HG03025 (cell line): ENCODE measurements at regions not wholly inside any gene's neighbourhood (a gene's known extent, or its start where the extent isn't known, plus 50 kb on each side); places are given as distances from the start of the nearest gene placed in this dataset.

ENCODE experiments used
- ATAC-seq: cut with Tn5 transposase; IDR thresholded peaks from one replicate; pipeline ENCODE4 v1.9.1; 2021; ENCODE audit warnings: mild to moderate bottlenecking, moderate library complexity; ENCODE audit not compliant: unreplicated experiment, low FRiP score

- no peak for ATAC-seq
Measured at GRCh38 chr5:11997942-11998341, 93.7 kb upstream of the CTNND2 start.

GRCh38 chr5:11992518-11992917, 88.3 kb upstream of the CTNND2 start:
- ATAC-seq = no peak

GRCh38 chr5:11985993-11986392, 81.7 kb upstream of the CTNND2 start:
- no peak for ATAC-seq

- ATAC-seq = no peak
Measured at GRCh38 chr5:11984196-11984595, 80.0 kb upstream of the CTNND2 start.

GRCh38 chr5:11981986-11982385, 77.7 kb upstream of the CTNND2 start:
- no peak for ATAC-seq

GRCh38 chr5:11977904-11978303, 73.7 kb upstream of the CTNND2 start:
- no peak for ATAC-seq

- no peak for ATAC-seq
Measured at GRCh38 chr5:11973469-11973868, 69.2 kb upstream of the CTNND2 start.

- ATAC-seq = no peak
Measured at GRCh38 chr5:11963227-11963626, 59.0 kb upstream of the CTNND2 start.

- no peak for ATAC-seq
Measured at GRCh38 chr5:11962122-11962521, 57.9 kb upstream of the CTNND2 start.

GRCh38 chr5:11958321-11958720, 54.1 kb upstream of the CTNND2 start:
- ATAC-seq = no peak

GRCh38 chr5:11955331-11955730, 51.1 kb upstream of the CTNND2 start:
- no peak for ATAC-seq
